ENCODE measurements at regions not wholly inside any gene's neighbourhood (a gene's known extent, or its start where the extent isn't known, plus 50 kb on each side); places are given as distances from the start of the nearest gene placed in this dataset.

GRCh38 chr6:156400487-156400886 lies 376.7 kb upstream of the ARID1B start:
- no peak for DNase-seq

- no peak for DNase-seq
Observed at GRCh38 chr6:156398966-156399365, 378.2 kb upstream of the ARID1B start.

- no peak for DNase-seq
Observed at GRCh38 chr6:156398371-156398770, 378.8 kb upstream of the ARID1B start.

GRCh38 chr6:156396791-156397418 lies 380.3 kb upstream of the ARID1B start:
- DNase-seq, result no peak

- no peak for DNase-seq
Observed at GRCh38 chr6:156396068-156396771, 381.0 kb upstream of the ARID1B start.

GRCh38 chr6:156395276-156395675 lies 381.9 kb upstream of the ARID1B start:
- DNase-seq, result no peak

- no peak for DNase-seq
Observed at GRCh38 chr6:156392648-156393047, 384.5 kb upstream of the ARID1B start.

- no peak for DNase-seq
Observed at GRCh38 chr6:156391977-156392376, 385.2 kb upstream of the ARID1B start.

- no peak for DNase-seq
Observed at GRCh38 chr6:156391061-156391672, 386.0 kb upstream of the ARID1B start.

GRCh38 chr6:156390621-156391020 lies 386.6 kb upstream of the ARID1B start:
- no peak for DNase-seq

GRCh38 chr6:156389296-156389695 lies 387.9 kb upstream of the ARID1B start:
- no peak for DNase-seq

GRCh38 chr6:156387472-156387871 lies 389.7 kb upstream of the ARID1B start:
- DNase-seq, result no peak

GRCh38 chr6:156383059-156383458 lies 394.1 kb upstream of the ARID1B start:
- no peak for DNase-seq

GRCh38 chr6:156379392-156380289 lies 397.5 kb upstream of the ARID1B start:
- DNase-seq, result no peak

GRCh38 chr6:156378853-156379252 lies 398.3 kb upstream of the ARID1B start:
- DNase-seq, result no peak

- DNase-seq, result no peak
Observed at GRCh38 chr6:156376091-156376490, 401.1 kb upstream of the ARID1B start.

GRCh38 chr6:156359912-156360311 lies 417.3 kb upstream of the ARID1B start:
- DNase-seq, result no peak

- DNase-seq, result no peak
Observed at GRCh38 chr6:156352861-156353260, 424.3 kb upstream of the ARID1B start.

- DNase-seq, result no peak
Observed at GRCh38 chr6:156351346-156351966, 425.7 kb upstream of the ARID1B start.

GRCh38 chr6:156350337-156350736 lies 426.8 kb upstream of the ARID1B start:
- no peak for DNase-seq

- DNase-seq, result peak; percentile 99
Observed at GRCh38 chr6:156348849-156349248, 428.3 kb upstream of the ARID1B start.

- DNase-seq, result no peak
Observed at GRCh38 chr6:156348424-156348823, 428.8 kb upstream of the ARID1B start.

GRCh38 chr6:156347656-156348055 lies 429.5 kb upstream of the ARID1B start:
- DNase-seq, result no peak

All from NCI-H1436 treated with DMSO at 0.1 percent for 48 hours (cell line).